DOHH2 (cell line): ENCODE measurements at regions not wholly inside any gene's neighbourhood (a gene's known extent, or its start where the extent isn't known, plus 50 kb on each side); places are given as distances from the start of the nearest gene placed in this dataset.

ENCODE experiments used
- H3F3A ChIP-seq: fragments of 200-600 bp; sonication (generic), shearing (Covaris generic); 2 replicates; pipeline ENCODE4 v1.6.0; 2016; ENCODE audit warnings: antibody characterized with exemption, mild to moderate bottlenecking; ENCODE audit not compliant: control insufficient read depth, insufficient read depth
- H3K27ac ChIP-seq: fragments of 200-600 bp; sonication (generic); 2 replicates; pipeline ENCODE4 v1.5.1; 2014; ENCODE audit warnings: low read depth, mild to moderate bottlenecking, low read length, moderate library complexity
- H3K27me3 ChIP-seq: fragments of 200-600 bp; sonication (generic); 2 replicates; pipeline ENCODE4 v1.6.1; 2014; ENCODE audit warnings: mild to moderate bottlenecking, low read length, mixed read lengths; ENCODE audit not compliant: control insufficient read depth
- H3K36me3 ChIP-seq: fragments of 200-600 bp; sonication (generic); 2 replicates; pipeline ENCODE4 v1.6.1; 2014; ENCODE audit warnings: mild to moderate bottlenecking, low read length, moderate library complexity, mixed read lengths; ENCODE audit not compliant: control insufficient read depth
- H3K4me1 ChIP-seq: fragments of 200-600 bp; sonication (generic); 2 replicates; pipeline ENCODE4 v1.6.1; 2014; ENCODE audit warnings: mild to moderate bottlenecking, low read length, mixed read lengths; ENCODE audit not compliant: control insufficient read depth
- H3K4me2 ChIP-seq: fragments of 200-600 bp; sonication (generic); 2 replicates; pipeline ENCODE4 v1.6.0; 2014; ENCODE audit warnings: mild to moderate bottlenecking, low read length, moderate library complexity
- H3K4me3 ChIP-seq: fragments of 200-600 bp; sonication (generic); 2 replicates; pipeline ENCODE4 v1.5.1; 2014; ENCODE audit warnings: mild to moderate bottlenecking, low read length, mixed read lengths
- H3K79me2 ChIP-seq: fragments of 200-600 bp; sonication (generic); 2 replicates; pipeline ENCODE4 v1.6.1; 2014; ENCODE audit warnings: mild to moderate bottlenecking, low read length, mixed read lengths; ENCODE audit not compliant: control insufficient read depth
- H3K9me2 ChIP-seq: fragments of 200-600 bp; sonication (generic); replicated peaks from 2 replicates; pipeline ENCODE4 v1.6.1; 2014; ENCODE audit warnings: mild to moderate bottlenecking, low read length, mixed read lengths; ENCODE audit not compliant: control insufficient read depth
- H3K9me3 ChIP-seq: fragments of 200-600 bp; sonication (generic); 2 replicates; pipeline ENCODE4 v1.6.1; 2014; ENCODE audit warnings: antibody characterized with exemption, low read length, mixed read lengths; ENCODE audit not compliant: control insufficient read depth, insufficient read depth
- H4K20me1 ChIP-seq: fragments of 200-600 bp; sonication (generic); 2 replicates; pipeline ENCODE4 v1.6.0; 2014; ENCODE audit warnings: low read depth, mild to moderate bottlenecking, antibody characterized with exemption, low read length, moderate library complexity; ENCODE audit not compliant: control insufficient read depth, insufficient read depth
- CTCF ChIP-seq: fragments of 200-600 bp; sonication (generic); IDR thresholded peaks from one replicate; pipeline ENCODE4 v1.5.1; 2014; ENCODE audit warnings: antibody characterized with exemption, mild to moderate bottlenecking, low read depth, low read length; ENCODE audit not compliant: poor library complexity, severe bottlenecking
- EZH2phosphoT487 ChIP-seq: fragments of 200-600 bp; sonication (generic); IDR thresholded peaks from 2 replicates; pipeline ENCODE4 v1.6.1; 2017; ENCODE audit warnings: borderline replicate concordance, mild to moderate bottlenecking, antibody characterized with exemption, low read length, moderate library complexity, mixed read lengths

- Histone ChIP-seq H4K20me1 (no peaks in the 10 kb centered on the region), H3K27me3 (0 out of 2 replicates have a peak, but pooled peaks cover 2% of the 10 kb centered on the region), H3K4me2 (no peak overlapping the region), H3K36me3 (no peaks in the 10 kb centered on the region), H3K4me1 (no peaks in the 10 kb centered on the region), H3K79me2 (no peaks in the 10 kb centered on the region), H3K9me2 (no peaks in the 10 kb centered on the region), H3K4me3 (no peak overlapping the region), H3K27ac (no peak overlapping the region), H3F3A (no peaks in the 10 kb centered on the region), H3K9me3 (no peaks in the 10 kb centered on the region)
- no peak for TF ChIP-seq EZH2phosphoT487
- no peak for TF ChIP-seq CTCF
These were observed 132.5 kb upstream of the FGGY start for GRCh38 chr1:59164371-59164770.

- Histone ChIP-seq H3K4me3 (no peak overlapping the region), H3K79me2 (no peaks in the 10 kb centered on the region), H3K36me3 (no peaks in the 10 kb centered on the region), H3K9me3 (no peaks in the 10 kb centered on the region), H4K20me1 (no peaks in the 10 kb centered on the region), H3K4me1 (no peaks in the 10 kb centered on the region), H3K27ac (no peak overlapping the region), H3K4me2 (no peak overlapping the region), H3K9me2 (no peaks in the 10 kb centered on the region), H3K27me3 (0 out of 2 replicates have a peak, but pooled peaks cover 2% of the 10 kb centered on the region), H3F3A (no peaks in the 10 kb centered on the region)
- no peak for TF ChIP-seq CTCF
These were observed 131.5 kb upstream of the FGGY start for GRCh38 chr1:59165353-59165752.

- TF ChIP-seq CTCF (no peak), EZH2phosphoT487 (no peak)
- Histone ChIP-seq H3K9me3 (no peaks in the 10 kb centered on the region), H3K27ac (no peak overlapping the region), H3K27me3 (0 out of 2 replicates have a peak, but pooled peaks cover 2% of the 10 kb centered on the region), H3F3A (no peaks in the 10 kb centered on the region), H3K4me2 (no peak overlapping the region), H3K9me2 (no peaks in the 10 kb centered on the region), H3K4me3 (no peak overlapping the region), H3K36me3 (no peaks in the 10 kb centered on the region), H3K4me1 (no peaks in the 10 kb centered on the region), H3K79me2 (no peaks in the 10 kb centered on the region), H4K20me1 (no peaks in the 10 kb centered on the region)
These were observed 127.2 kb upstream of the FGGY start for GRCh38 chr1:59169703-59170102.

- Histone ChIP-seq H3K4me2 (no peak overlapping the region), H3K9me2 (no peaks in the 10 kb centered on the region), H4K20me1 (no peaks in the 10 kb centered on the region), H3K27me3 (no peaks in the 10 kb centered on the region), H3K4me1 (no peaks in the 10 kb centered on the region), H3K9me3 (no peaks in the 10 kb centered on the region), H3K4me3 (no peak overlapping the region), H3K36me3 (no peaks in the 10 kb centered on the region), H3K79me2 (no peaks in the 10 kb centered on the region), H3F3A (no peaks in the 10 kb centered on the region), H3K27ac (no peak overlapping the region)
- TF ChIP-seq EZH2phosphoT487 (no peak), CTCF (no peak)
These were observed 126.2 kb upstream of the FGGY start for GRCh38 chr1:59170659-59171058.
